Lower leg skin (tissue), 4 donors: ENCODE measurements at regions not wholly inside any gene's neighbourhood (a gene's known extent, or its start where the extent isn't known, plus 50 kb on each side); places are given as distances from the start of the nearest gene placed in this dataset.

Experiments
- DNase-seq, 2 donors: peaks; one replicate each; pipeline ENCODE4 v3.0.0-alpha.2; 2019; ENCODE audit warnings: low spot score in 2 of 2
- H3K4me3 ChIP-seq: fragments of 200-600 bp; sonication (generic); 2 replicates; pipeline ENCODE4 v1.5.1; 2017; ENCODE audit warnings: mild to moderate bottlenecking, low read depth; ENCODE audit not compliant: poor library complexity, severe bottlenecking
- POLR2A ChIP-seq, 2 donors: fragments of 450-650 bp; IDR thresholded peaks; one replicate each; pipeline ENCODE4 v1.6.1; 2016 to 2017; ENCODE audit warnings: antibody characterized with exemption in 2 of 2, mild to moderate bottlenecking in 1 of 2, moderate library complexity in 1 of 2
- WGBS, 2 donors: methylation state at CpG; one replicate each; pipeline ENCODE4 v1.1.5; 2018; 5-methylcytosine and 5-hydroxymethylcytosine counted together
- intact Hi-C: fragments of 100-400 bp; cut with DNase I; formaldehyde crosslinking; loops from one replicate; pipeline ENCODE4 v1.15.0; 2023; ENCODE audit warnings: low total_unique reads
- TF ChIP-seq, protein P1 (sequence below), 3 donors: fragments of 450-650 bp; IDR thresholded peaks; one replicate each; pipeline ENCODE4 v1.5.1; 2016; ENCODE audit warnings: antibody characterized with exemption in 3 of 3, mild to moderate bottlenecking in 3 of 3, moderate library complexity in 2 of 3

DNA sequence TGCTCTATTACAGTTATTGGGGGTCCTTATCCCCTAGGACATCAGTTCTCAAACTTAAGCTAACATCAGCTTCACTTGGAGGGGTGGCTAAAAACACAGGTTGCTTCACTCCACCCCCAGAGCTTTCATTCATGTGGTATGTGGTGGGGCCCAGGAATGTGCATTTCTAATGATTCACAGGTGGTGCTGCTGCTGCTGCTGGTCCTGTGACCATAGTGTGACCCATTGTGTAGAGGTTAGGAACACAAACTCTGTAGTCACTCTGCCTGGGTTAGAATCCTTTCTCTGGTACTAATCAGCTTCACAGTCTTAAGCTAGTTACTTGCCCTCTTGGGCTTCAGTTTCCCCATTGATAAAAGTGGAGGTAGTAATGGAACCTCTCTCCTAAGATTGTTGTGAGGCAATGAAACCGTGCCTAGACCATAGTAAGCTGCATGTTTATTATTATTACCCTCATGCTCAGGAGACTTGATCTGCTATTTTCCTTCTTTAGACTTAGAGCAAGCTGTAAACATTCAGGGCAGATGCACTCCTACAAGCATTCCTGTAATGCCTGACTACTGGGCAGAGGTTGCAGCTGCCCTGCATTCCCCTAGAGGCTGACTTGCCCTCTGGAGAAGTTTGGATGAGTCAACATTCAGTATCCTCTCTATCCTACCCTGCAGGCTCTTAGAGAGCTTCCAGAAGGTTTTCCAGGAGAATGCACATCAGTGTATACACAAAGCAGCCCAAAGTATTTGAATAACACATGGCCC is 94.1 kb upstream of the ACSL4 start:
- TF ChIP-seq, protein P1, sequence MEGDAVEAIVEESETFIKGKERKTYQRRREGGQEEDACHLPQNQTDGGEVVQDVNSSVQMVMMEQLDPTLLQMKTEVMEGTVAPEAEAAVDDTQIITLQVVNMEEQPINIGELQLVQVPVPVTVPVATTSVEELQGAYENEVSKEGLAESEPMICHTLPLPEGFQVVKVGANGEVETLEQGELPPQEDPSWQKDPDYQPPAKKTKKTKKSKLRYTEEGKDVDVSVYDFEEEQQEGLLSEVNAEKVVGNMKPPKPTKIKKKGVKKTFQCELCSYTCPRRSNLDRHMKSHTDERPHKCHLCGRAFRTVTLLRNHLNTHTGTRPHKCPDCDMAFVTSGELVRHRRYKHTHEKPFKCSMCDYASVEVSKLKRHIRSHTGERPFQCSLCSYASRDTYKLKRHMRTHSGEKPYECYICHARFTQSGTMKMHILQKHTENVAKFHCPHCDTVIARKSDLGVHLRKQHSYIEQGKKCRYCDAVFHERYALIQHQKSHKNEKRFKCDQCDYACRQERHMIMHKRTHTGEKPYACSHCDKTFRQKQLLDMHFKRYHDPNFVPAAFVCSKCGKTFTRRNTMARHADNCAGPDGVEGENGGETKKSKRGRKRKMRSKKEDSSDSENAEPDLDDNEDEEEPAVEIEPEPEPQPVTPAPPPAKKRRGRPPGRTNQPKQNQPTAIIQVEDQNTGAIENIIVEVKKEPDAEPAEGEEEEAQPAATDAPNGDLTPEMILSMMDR (IDR thresholded peaks at IDR 0.05) = no peak
- TF ChIP-seq POLR2A (IDR thresholded peaks at IDR 0.05) = no peak
- DNase-seq = no peak
- no peak overlapping the region for H3K4me3 ChIP-seq
- intact Hi-C loops = no loop called here
- 62 to 65% methylated on average over 1 of the region's 1 CpG for WGBS, 2 donors

DNA sequence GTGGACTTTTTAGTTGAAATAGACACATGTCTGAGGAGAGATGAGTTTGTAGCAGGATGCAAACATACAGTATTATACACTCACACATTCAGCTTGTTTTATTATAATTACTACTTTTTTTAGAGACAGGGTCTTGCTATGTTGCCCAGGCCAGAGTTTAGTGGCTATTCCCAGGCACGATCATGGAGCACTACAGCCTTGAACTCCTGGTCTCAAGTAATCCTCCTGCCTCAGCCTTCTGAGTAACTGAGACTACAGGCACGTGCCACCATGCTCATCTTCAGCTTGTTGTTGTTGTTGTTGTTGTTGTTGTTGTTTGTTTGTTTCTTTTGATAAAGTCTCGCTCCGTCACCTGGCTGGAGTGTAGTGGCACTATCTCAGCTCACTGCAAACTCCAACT is 94.7 kb upstream of the ACSL4 start:
- no peak overlapping the region for H3K4me3 ChIP-seq
- intact Hi-C loops = no loop called here
- WGBS, 2 donors = 81 to 96% methylated on average over 4 of the region's 4 CpGs
- no peak for DNase-seq
- no peak for TF ChIP-seq POLR2A (IDR thresholded peaks at IDR 0.05)
- TF ChIP-seq, protein P1 (IDR thresholded peaks at IDR 0.05) = no peak

DNA sequence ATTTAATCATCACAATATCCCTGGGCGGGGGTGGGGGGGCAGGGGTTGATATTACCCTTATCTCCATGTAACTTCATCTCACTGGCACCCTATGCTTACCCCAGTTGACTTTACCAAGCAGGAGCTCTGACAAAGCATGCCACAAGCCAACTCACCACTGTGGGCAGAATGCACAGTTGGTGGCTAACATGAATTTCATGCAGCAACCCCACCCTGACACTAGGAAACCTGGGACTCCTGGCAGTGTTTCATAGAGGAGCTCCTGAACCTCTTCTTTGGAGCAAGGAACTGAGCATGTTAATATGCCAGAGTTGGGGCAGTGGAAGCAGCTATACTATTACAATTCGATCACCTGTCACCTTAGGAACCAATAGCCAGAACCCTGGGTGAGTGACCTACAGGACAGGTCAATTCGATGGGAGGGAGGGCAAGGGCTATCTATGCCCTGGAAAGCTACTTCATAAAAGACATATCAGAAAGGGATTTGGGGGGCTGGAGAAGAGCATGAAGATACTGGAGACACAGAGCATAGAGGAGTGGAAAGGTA is 97.2 kb upstream of the ACSL4 start:
- WGBS, 2 donors = 74 to 80% methylated on average over 3 of the region's 3 CpGs
- no peak for DNase-seq
- intact Hi-C loops = no loop called here
- no peak overlapping the region for H3K4me3 ChIP-seq
- TF ChIP-seq POLR2A (IDR thresholded peaks at IDR 0.05) = no peak
- TF ChIP-seq, protein P1 (IDR thresholded peaks at IDR 0.05) = no peak

DNA sequence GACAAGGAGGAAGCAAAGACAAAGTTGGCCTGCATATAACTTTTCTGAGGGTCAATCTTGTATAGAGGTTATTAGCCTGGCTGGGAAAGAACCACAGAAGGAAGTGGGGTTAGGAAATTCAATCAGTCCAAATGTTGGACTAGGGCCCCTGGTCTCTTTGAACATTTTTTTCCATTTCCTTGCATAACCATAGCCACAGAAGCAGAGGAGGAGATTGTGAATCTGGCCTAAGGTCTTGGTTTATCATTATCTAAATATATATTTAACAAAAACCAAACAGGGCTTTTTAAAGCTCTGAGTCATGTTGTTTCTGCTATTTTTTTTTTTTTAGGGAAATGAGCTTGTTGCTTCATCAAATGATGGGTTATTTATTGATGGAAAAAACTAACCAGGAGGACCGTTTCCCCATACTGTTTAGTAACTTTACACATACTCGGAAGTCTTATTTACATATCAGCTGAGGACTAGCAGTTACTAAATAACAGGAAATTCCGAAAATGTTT is 97.7 kb upstream of the ACSL4 start:
- TF ChIP-seq POLR2A (IDR thresholded peaks at IDR 0.05) = no peak
- TF ChIP-seq, protein P1 (IDR thresholded peaks at IDR 0.05) = no peak
- intact Hi-C loops = no loop called here
- DNase-seq = no peak
- no peak overlapping the region for H3K4me3 ChIP-seq
- WGBS, 2 donors = 43 to 64% methylated on average over 3 of the region's 3 CpGs

DNA sequence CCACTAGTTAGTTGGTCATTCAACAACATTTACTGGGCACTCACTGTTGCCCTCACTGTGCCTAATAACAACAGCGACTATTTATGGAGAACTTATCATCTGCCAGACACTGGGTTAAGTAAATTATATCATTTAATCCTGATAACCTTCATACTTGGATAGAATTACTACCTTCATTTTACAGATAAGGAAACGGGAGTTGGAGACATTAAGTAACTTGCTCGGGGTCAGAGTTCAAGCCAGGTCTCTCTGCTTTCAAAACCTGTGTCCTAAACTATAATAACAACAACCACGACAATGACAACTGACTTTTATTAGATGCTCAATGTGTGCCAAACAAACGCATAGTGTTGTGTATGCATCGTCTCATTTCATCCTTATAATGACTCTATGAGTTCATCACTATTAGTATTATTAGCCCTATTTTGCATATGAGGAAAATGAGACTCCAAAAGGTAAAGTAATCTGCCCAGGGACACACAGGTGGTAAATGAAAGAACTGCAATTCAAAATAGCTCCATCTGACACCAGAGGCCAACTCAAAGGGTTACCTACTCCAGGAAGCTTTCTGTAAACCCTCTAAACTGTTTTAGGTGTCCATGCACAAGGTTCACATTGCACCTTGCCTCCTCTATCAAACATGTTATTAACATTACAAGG is 98.4 kb upstream of the ACSL4 start:
- intact Hi-C loops = no loop called here
- TF ChIP-seq, protein P1 (IDR thresholded peaks at IDR 0.05) = no peak
- no peak for TF ChIP-seq POLR2A (IDR thresholded peaks at IDR 0.05)
- WGBS, 2 donors = 70% methylated on average over 6 of the region's 6 CpGs

More for the DNA sequence above, 98.4 kb upstream of the ACSL4 start:
- DNase-seq = no peak
- H3K4me3 ChIP-seq = no peak overlapping the region
